HFFc6 (cell line): ENCODE measurements at regions not wholly inside any gene's neighbourhood (a gene's known extent, or its start where the extent isn't known, plus 50 kb on each side); places are given as distances from the start of the nearest gene placed in this dataset.

ENCODE experiments used
- DNase-seq: peaks from one replicate; pipeline ENCODE4 v3.0.0-alpha.2; 2018
- H3K27ac Mint-ChIP-seq: 2 replicates; pipeline ENCODE4 v1.8.0; 2020; ENCODE audit warnings: mild to moderate bottlenecking, mixed read lengths
- H3K27me3 Mint-ChIP-seq: 2 replicates; pipeline ENCODE4 v1.8.0; 2021; ENCODE audit warnings: mild to moderate bottlenecking, moderate library complexity, mixed read lengths; ENCODE audit not compliant: insufficient read depth
- H3K36me3 Mint-ChIP-seq: 2 replicates; pipeline ENCODE4 v1.8.0; 2021; ENCODE audit warnings: low read depth, mixed read lengths
- H3K4me1 Mint-ChIP-seq: 2 replicates; pipeline ENCODE4 v1.8.0; 2020; ENCODE audit warnings: low read depth, mixed read lengths
- H3K4me3 Mint-ChIP-seq: 2 replicates; pipeline ENCODE4 v1.8.0; 2020; ENCODE audit warnings: mild to moderate bottlenecking, moderate library complexity, mixed read lengths
- H3K9me3 Mint-ChIP-seq: 2 replicates; pipeline ENCODE4 v1.8.0; 2020; ENCODE audit warnings: mild to moderate bottlenecking, mixed read lengths
- TF ChIP-seq, protein P1 (sequence below): fragments of 200-600 bp; sonication (generic); IDR thresholded peaks from 2 replicates; pipeline ENCODE4 v1.5.0; 2021; ENCODE audit warnings: antibody characterized with exemption, mild to moderate bottlenecking

DNA sequence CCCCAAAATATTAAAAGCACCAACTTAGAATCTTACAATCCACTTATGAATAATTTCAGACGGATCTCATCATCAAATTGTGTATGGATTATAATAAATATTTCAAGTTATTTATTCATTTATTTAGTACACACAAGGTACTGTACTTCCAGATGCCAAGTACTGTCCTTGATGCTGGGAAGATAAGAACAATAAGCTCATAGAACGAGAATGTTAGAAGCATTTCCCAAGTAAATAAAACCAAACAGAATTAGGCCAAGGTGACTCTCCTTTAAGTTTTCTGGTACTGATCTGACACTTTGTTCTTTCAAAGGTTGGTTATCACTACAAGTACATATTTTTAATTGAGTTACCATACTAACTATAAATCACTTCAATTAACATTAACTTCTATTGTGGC is 416.1 kb upstream of the ETAA1 start:
- H3K9me3 Mint-ChIP-seq: no peaks in the 10 kb centered on the region
- no peak overlapping the region for H3K4me3 Mint-ChIP-seq
- H3K27ac Mint-ChIP-seq: no peak overlapping the region
- TF ChIP-seq, protein P1, sequence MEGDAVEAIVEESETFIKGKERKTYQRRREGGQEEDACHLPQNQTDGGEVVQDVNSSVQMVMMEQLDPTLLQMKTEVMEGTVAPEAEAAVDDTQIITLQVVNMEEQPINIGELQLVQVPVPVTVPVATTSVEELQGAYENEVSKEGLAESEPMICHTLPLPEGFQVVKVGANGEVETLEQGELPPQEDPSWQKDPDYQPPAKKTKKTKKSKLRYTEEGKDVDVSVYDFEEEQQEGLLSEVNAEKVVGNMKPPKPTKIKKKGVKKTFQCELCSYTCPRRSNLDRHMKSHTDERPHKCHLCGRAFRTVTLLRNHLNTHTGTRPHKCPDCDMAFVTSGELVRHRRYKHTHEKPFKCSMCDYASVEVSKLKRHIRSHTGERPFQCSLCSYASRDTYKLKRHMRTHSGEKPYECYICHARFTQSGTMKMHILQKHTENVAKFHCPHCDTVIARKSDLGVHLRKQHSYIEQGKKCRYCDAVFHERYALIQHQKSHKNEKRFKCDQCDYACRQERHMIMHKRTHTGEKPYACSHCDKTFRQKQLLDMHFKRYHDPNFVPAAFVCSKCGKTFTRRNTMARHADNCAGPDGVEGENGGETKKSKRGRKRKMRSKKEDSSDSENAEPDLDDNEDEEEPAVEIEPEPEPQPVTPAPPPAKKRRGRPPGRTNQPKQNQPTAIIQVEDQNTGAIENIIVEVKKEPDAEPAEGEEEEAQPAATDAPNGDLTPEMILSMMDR: no peak
- H3K36me3 Mint-ChIP-seq: no peaks in the 10 kb centered on the region
- no peaks in the 10 kb centered on the region for H3K27me3 Mint-ChIP-seq
- peaks cover 16% of the 10 kb centered on the region for H3K4me1 Mint-ChIP-seq
- no peak for DNase-seq

DNA sequence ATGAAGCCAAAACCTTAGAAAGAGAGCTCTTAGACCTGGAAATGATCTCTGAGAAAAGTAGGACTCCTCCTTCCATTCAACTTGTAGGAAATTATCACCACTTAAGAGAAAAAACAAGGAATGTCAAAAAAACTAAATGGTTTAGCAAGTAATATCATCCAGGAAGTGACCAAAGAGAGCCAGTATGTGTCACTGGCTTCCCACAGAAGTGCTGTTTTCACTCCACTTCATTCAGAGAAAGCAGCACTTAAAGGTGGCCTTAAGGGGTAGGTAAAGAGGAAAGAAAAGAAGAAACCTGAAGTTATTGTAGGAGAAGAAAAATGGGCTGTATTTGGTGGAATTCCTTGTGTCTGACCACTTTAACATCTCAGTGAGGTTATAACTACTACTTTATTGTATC is 414.4 kb upstream of the ETAA1 start:
- Mint-ChIP-seq H3K4me1 (peaks cover 16% of the 10 kb centered on the region), H3K27me3 (no peaks in the 10 kb centered on the region), H3K9me3 (no peaks in the 10 kb centered on the region), H3K36me3 (no peaks in the 10 kb centered on the region), H3K27ac (no peak overlapping the region), H3K4me3 (no peak overlapping the region)
- TF ChIP-seq, protein P1: no peak
- DNase-seq: peak; percentile 6

GRCh38 chr2:66984864-66985263 is 412.3 kb upstream of the ETAA1 start:
- Mint-ChIP-seq H3K4me1 (peaks cover 16% of the 10 kb centered on the region), H3K27me3 (no peaks in the 10 kb centered on the region), H3K36me3 (no peaks in the 10 kb centered on the region), H3K4me3 (no peak overlapping the region), H3K27ac (no peak overlapping the region), H3K9me3 (no peaks in the 10 kb centered on the region)
- DNase-seq: no peak
- TF ChIP-seq, protein P1: no peak

- TF ChIP-seq, protein P1: no peak
- Mint-ChIP-seq H3K27me3 (no peaks in the 10 kb centered on the region), H3K9me3 (no peaks in the 10 kb centered on the region), H3K4me1 (peaks cover 16% of the 10 kb centered on the region), H3K36me3 (no peaks in the 10 kb centered on the region), H3K4me3 (no peak overlapping the region), H3K27ac (no peak overlapping the region)
- DNase-seq: no peak
These were observed 411.2 kb upstream of the ETAA1 start for GRCh38 chr2:66985906-66986305.

DNA sequence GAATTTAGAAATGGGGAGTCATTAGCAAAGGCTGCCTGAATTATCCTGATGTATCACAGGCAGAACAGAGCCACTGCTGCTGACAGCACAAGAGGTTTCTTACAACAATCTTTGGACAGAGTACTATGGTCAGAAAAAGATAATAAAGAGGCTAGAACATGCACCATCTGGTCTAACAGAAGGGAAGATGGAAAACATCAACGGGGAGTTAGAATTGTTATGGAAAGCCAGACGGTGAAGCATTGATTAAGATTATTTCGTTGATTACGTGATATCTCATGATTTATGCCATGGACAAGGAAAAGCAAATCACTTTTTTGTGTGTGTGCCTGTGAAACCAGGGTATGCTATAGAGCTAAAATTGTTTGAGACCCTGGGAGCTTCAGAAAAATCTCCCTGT is 409.4 kb upstream of the ETAA1 start:
- H3K36me3 Mint-ChIP-seq: no peaks in the 10 kb centered on the region
- TF ChIP-seq, protein P1: no peak
- DNase-seq: no peak
- H3K9me3 Mint-ChIP-seq: no peaks in the 10 kb centered on the region
- H3K27me3 Mint-ChIP-seq: no peaks in the 10 kb centered on the region
- H3K4me3 Mint-ChIP-seq: no peak overlapping the region
- H3K27ac Mint-ChIP-seq: no peak overlapping the region
- peaks cover 10% of the 10 kb centered on the region for H3K4me1 Mint-ChIP-seq

- H3K4me1 Mint-ChIP-seq: peaks cover 11% of the 10 kb centered on the region
- no peak overlapping the region for H3K4me3 Mint-ChIP-seq
- peaks cover 4% of the 10 kb centered on the region; the same call in 1 of the 2 replicates for H3K9me3 Mint-ChIP-seq
- 0 out of 2 replicates have a peak, but pooled peaks cover 8% of the 10 kb centered on the region for H3K36me3 Mint-ChIP-seq
- H3K27ac Mint-ChIP-seq: no peak overlapping the region
- DNase-seq: no peak
- TF ChIP-seq, protein P1: no peak
- no peaks in the 10 kb centered on the region for H3K27me3 Mint-ChIP-seq
These were observed 402.5 kb upstream of the ETAA1 start for GRCh38 chr2:66994654-66995053.
